ENCODE measurements at regions not wholly inside any gene's neighbourhood (a gene's known extent, or its start where the extent isn't known, plus 50 kb on each side); places are given as distances from the start of the nearest gene placed in this dataset.

GRCh38 chr5:54700986-54701578 lies 183.5 kb downstream of the SNX18 start:
- TF ChIP-seq POLR2A (IDR thresholded peaks at IDR 0.05; ENCODE audit: low read length): no peak
- TF ChIP-seq GATA1 (IDR thresholded peaks at IDR 0.05; ENCODE audit: low read depth, low read length): no peak
- no peak for DNase-seq

GRCh38 chr5:54696931-54697330 lies 179.4 kb downstream of the SNX18 start:
- TF ChIP-seq POLR2A (IDR thresholded peaks at IDR 0.05; ENCODE audit: low read length) (no peak), GATA1 (IDR thresholded peaks at IDR 0.05; ENCODE audit: low read depth, low read length) (no peak)

GRCh38 chr5:54696346-54696745 lies 178.8 kb downstream of the SNX18 start:
- no peak for TF ChIP-seq GATA1 (IDR thresholded peaks at IDR 0.05; ENCODE audit: low read depth, low read length)
- DNase-seq: no peak

More at GRCh38 chr5:54696931-54697330, 179.4 kb downstream of the SNX18 start:
- no peak for DNase-seq

- TF ChIP-seq POLR2A (IDR thresholded peaks at IDR 0.05; ENCODE audit: low read length): no peak
- TF ChIP-seq GATA1 (IDR thresholded peaks at IDR 0.05; ENCODE audit: low read depth, low read length): no peak
- no peak for DNase-seq
Measured at GRCh38 chr5:54695198-54695966, 177.8 kb downstream of the SNX18 start.

GRCh38 chr5:54693936-54694657 lies 176.5 kb downstream of the SNX18 start:
- DNase-seq: no peak
- no peak for TF ChIP-seq POLR2A (IDR thresholded peaks at IDR 0.05; ENCODE audit: low read length)
- no peak for TF ChIP-seq GATA1 (IDR thresholded peaks at IDR 0.05; ENCODE audit: low read depth, low read length)

- TF ChIP-seq POLR2A (IDR thresholded peaks at IDR 0.05; ENCODE audit: low read length) (no peak), GATA1 (IDR thresholded peaks at IDR 0.05; ENCODE audit: low read depth, low read length) (no peak)
- no peak for DNase-seq
Measured at GRCh38 chr5:54692631-54693030, 175.1 kb downstream of the SNX18 start.

- DNase-seq: no peak
- TF ChIP-seq POLR2A (IDR thresholded peaks at IDR 0.05; ENCODE audit: low read length): no peak
Measured at GRCh38 chr5:54691656-54692055, 174.1 kb downstream of the SNX18 start.

- DNase-seq: no peak
- TF ChIP-seq POLR2A (IDR thresholded peaks at IDR 0.05; ENCODE audit: low read length) (no peak), GATA1 (IDR thresholded peaks at IDR 0.05; ENCODE audit: low read depth, low read length) (no peak)
Measured at GRCh38 chr5:54689411-54690251, 172.1 kb downstream of the SNX18 start.

- DNase-seq: no peak
Measured at GRCh38 chr5:54680998-54681397, 163.4 kb downstream of the SNX18 start.

GRCh38 chr5:54679686-54680085 lies 162.1 kb downstream of the SNX18 start:
- no peak for TF ChIP-seq POLR2A (IDR thresholded peaks at IDR 0.05; ENCODE audit: low read length)
- no peak for TF ChIP-seq GATA1 (IDR thresholded peaks at IDR 0.05; ENCODE audit: low read depth, low read length)
- no peak for DNase-seq

More at GRCh38 chr5:54680998-54681397, 163.4 kb downstream of the SNX18 start:
- no peak for TF ChIP-seq POLR2A (IDR thresholded peaks at IDR 0.05; ENCODE audit: low read length)
- no peak for TF ChIP-seq GATA1 (IDR thresholded peaks at IDR 0.05; ENCODE audit: low read depth, low read length)

- no peak for DNase-seq
- TF ChIP-seq GATA1 (IDR thresholded peaks at IDR 0.05; ENCODE audit: low read depth, low read length) (no peak), POLR2A (IDR thresholded peaks at IDR 0.05; ENCODE audit: low read length) (no peak)
Measured at GRCh38 chr5:54678737-54679136, 161.2 kb downstream of the SNX18 start.

- no peak for DNase-seq
- TF ChIP-seq POLR2A (IDR thresholded peaks at IDR 0.05; ENCODE audit: low read length) (no peak), GATA1 (IDR thresholded peaks at IDR 0.05; ENCODE audit: low read depth, low read length) (no peak)
Measured at GRCh38 chr5:54676481-54677340, 159.2 kb downstream of the SNX18 start.
